Fibroblast of gingiva (primary cell): ENCODE measurements at regions not wholly inside any gene's neighbourhood (a gene's known extent, or its start where the extent isn't known, plus 50 kb on each side); places are given as distances from the start of the nearest gene placed in this dataset.
"Not testable (repeated sequence)": the region's sequence is repeated elsewhere in the genome, so short reads cannot be mapped to it uniquely, and the experiment has no call there.

Experiments used
- DNase-seq: peaks from one replicate; pipeline ENCODE4 v3.0.0-alpha.2; 2011; ENCODE audit warnings: low read depth

DNA sequence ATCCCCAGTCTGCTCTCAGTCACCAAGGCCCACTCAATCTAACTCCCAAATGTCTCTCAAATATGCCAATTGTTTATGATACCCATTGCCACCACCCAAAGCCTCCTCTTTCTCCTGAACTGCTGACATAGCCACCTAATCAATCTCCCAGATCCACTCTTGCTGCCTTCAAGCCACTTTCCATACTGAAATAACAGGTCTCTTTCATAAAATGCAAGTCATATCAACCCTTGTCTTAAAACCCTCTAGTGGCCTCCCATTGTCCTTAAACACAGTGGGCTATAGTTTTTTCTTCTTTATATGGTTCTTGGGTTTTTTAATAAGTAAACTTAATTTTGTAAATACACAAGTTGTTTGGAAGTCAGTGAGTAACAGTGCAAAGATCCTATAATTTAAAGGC, 155.2 kb upstream of the ZC3H12C start:
- DNase-seq: no peak

DNA sequence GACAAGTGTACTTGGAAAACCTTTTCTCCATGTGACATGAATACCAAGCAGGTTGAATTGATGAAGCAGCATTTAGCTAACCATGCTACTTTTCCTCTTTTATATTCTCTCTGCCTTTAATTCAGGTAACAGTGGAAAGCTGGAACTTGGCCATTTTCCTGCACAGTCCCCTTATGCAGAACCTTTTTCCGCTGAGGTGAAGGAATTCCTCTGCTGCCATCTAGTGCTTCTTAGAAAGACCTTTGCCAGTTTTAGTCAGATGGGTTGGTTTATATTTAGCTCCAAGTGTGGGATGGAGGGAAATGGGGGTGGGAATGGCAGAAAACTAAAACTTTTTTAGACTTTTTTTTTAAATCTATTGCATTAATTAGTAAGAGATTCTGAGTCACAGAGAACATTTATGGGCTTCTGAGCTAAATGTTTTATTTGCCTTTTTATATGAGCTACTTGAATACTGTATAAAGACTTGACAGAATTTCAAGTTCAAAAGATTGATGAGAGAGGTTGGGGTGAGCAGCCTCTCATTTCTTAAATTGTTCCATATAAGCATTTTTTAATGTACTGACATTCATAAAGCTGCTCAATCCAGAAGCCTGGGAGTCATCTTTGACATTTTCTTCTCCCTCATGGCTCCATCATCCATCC, 153.9 kb upstream of the ZC3H12C start:
- DNase-seq: peak; percentile 64

DNA sequence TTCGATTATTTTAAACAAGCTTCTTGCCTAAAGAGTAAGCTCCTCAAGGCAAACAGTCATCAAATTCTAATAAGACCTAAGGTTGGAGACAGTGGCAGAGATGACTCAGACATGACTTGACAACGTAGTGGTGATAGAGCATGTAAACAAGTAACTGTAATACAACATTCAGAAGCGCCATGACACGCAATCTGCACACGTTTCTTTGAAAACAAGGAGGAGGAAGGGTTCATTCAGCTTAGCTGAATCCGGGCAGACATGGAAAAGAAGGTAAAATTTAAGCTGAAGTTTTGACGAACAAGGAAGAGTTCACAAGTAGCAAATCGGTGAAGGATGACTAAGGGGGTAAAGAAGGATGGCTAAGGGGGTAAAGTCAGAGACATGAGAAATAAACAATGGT, 152.4 kb upstream of the ZC3H12C start:
- DNase-seq: peak; percentile 60

DNA sequence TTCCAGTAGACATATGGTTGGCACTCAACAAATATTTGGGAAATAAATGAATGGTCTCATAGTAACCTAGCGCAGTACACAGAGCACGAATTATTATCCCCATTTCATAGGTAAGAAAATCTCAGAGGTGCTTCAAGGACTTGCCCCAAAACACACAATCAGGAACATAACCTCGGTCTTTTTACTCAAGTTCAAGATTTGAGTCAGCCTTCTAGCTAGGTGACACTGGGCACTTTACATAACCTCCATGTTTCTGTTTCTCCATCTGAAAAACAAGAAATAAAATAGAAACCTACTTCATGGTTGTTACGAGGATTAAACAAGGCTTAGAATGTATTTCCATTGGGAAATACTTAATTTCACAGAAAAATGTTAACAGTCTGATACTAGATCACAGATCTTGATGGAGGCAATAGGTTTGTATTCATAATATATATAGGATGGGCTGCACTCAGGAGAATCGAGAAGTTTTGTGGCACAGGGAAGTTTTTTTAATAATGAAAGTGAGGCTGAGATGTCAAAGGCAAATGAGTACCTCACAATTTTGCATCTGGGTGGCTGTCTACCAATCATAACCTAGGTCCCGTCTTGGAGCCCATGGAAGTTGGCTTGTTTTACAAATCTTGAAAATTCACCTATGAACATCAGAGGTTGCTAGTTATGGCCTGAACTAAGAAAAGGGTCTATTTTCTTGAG, 147.4 kb upstream of the ZC3H12C start:
- no peak for DNase-seq

DNA sequence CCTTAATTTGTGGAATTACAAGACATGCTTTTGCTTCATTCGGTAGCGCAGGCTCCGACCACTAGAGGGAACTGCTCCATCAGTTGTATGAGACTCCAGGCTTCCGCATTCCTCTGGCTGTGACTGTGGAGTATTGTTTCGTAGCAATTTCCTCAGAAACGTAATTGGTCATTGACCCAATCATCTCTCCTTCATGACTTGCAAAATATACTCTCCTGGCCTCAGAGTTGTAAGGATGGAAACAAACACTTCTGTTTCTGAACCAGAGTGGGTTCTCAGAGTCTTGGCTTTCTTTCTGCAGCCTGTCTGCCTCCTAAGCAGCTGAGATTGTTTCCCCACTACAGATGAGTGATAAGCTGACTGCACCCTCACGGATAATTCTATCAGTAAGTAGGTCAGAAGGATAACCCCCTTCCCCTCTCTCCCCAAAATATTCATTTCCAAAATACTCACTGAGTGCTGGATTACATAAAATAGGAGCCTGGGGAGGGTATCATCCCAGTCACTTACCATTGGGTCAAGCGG, 146.8 kb upstream of the ZC3H12C start:
- peak; percentile 95 for DNase-seq

DNA sequence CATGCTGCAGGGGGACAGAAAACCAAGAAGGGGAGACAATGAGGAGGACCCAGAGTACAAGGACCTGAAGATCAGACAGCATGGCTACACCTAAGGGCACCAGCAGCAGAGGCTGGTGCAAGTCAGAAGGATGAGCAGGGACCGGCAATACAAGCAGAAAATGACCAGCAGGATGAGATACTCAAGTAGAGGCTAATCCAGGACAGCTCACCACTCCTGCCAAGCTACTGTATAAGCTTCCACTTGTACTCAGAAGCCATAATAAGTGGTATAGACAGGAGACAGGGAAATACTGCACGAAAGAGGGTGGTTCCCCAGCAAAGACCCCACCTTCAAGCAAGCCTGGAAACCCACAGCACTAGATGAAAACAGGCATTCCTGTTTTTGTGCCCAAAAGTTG, 138.7 kb upstream of the ZC3H12C start:
- DNase-seq: no peak

DNA sequence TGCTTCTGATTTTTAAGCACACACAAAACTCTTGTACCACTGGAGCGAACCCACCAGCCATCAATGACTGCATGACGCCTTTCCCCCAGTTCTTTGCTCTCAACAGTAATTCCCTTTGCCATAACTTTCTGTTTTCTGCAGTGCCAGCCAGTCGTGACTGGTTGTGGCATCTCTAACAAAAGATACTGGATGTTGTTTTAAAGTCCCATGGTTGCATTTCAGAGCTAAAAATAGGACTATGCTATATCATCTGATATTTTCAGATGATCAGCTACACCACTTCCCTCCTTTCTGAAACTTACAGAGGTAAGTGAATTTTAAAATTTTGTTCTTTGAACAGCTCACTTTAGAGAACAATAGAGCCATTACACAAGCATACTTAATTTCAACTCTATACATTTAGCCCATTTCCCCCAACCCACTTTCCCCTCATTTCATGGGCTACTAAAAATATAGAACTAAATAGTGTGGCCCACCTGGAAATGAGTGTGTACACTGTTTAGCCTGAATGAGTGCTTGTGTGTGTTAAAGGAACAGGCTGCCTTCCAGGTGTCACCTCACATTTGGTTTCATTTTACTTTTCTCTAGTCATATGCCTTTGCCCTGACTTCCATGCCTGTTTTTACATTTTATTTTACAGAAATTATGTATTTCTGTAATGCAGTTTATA, 136.9 kb upstream of the ZC3H12C start:
- no peak for DNase-seq

DNA sequence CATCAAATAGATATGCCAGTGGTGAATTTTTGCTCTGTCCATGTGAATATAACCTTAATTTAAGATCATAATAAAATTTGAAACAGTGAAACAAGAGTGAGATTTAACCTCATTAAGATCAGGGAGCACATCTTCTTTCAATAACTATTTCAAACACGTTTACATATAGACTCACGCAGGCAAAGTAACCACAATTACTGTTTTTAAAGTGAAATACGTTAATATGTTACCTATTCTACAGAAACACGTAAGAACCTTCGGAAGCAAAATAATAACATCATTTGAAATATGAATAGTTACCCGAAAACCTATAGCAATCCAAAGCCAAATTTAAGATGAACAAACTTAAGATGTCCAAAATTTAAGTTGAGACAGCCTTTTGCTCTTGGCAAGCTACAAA, 136.2 kb upstream of the ZC3H12C start:
- DNase-seq: no peak

DNA sequence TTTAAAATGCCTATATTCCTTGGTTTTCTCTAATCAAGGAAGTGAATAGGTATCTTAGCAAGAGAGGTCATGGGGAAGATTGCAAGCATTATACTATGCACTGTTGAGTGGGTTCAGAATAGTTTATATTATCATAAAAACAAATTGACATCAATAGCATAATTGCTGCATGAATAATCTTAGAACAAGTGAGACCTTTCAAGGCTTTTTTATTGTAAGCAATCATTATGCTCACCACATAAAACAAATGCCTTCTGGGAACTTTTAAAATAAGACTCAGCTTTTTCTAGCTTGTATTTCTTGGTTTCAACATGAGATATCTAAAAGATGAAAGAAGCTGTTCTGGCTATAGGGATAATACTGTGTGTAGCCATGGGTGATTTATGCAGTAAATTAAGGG, 135.6 kb upstream of the ZC3H12C start:
- no peak for DNase-seq

DNA sequence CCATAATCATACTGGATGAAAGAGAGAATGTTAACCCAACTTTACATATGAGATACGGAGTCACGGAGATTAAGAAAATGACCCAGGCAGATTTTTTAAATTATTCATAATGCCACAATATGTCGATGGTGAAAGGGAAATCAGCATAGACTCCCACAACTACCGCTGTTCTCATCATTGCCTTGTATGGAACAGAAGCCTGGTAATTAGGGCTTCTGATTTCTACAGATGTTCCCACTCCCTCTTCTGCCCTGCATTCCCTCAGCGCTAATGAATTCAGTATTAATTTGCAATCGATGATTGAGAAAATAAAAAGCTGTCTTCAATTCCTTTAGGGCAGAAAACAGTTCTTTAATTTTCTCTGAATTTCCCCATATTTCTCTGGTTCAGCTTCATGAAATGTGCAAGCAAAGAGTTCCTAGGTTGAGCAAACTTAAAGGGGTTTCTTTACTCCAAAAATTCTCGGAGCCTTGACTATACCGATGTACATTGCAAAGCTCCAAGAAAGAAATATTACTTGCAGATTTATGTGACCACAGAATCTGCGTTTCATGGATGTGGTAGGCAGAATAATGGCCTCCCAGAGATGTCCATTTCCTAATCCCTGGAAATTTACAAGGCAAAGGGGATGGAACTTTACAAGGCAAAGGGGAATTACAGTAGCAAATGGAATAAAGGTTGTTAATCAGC, 134.9 kb upstream of the ZC3H12C start:
- no peak for DNase-seq

DNA sequence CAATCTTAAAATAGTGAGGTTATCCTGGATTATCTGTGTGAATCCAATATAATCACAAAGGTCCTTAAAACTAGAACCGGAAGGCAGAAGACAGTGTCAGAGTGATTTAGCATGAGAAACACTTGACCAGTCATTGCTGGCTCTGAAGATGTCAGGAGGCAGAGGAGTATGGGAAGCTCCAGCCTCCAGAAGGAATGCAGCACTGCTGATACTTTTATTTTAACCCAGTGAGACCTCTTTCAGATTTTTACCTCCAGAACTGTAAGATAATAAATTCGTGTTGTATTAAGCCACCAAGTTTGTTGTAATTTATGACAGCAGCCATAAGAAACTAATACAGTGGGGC, 134.4 kb upstream of the ZC3H12C start:
- no peak for DNase-seq

DNA sequence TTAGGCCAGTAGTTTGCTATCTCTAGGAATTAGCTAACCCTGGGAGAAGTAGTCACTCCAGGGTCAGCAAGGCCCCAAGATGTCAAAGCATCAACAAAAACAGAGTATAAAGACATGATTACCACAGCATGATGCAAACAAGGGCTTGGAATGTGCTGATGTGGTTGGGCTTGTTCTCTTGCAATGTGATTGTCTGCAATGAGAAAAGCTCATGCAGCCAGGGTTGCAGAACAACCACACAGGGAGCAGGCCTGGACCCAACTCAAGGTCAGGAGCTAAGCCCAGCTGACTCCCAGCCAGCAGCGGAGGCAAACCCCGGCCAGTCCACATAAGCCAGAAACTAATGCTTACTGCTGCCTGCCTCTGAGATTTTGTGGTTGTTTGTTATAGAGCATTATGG, 132.4 kb upstream of the ZC3H12C start:
- peak; percentile 97 for DNase-seq

DNA sequence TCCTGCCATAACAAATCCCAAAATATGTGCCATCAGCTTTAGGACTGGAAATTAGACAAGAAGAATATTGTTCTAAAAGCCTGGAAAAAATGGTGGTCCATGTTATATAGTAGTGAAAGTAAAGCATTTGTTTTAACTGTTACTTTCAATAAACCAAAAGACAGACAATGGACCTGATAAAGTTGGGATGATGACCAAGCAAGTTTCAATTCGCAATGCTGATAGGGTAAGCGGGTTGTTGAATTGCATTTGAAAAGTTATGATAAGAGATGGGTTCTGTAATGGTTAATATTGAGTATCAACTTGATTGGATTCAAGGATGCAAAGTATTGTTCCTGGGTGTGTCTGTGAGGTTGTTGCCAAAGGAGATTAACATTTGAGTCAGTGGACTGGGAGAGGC, 131.9 kb upstream of the ZC3H12C start:
- no peak for DNase-seq

DNA sequence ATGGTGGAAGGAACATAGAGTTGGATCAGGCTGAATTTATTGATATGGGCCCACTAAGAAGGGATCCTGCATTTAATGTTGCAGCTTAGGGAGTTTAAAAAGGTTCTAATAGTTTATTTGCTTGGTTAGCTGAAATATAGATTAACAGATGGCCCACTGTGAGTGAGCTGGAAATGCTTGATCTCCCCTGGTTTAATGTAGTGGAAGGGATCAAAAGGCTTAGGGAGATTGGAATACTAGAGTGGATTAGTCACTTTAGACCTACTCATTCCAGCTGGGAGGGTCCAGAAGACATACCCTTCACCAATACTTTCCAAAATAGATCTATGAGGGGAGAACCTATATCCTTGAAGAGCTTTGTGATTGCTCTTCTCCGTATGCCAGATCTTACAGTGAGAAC, 130.1 kb upstream of the ZC3H12C start:
- no peak for DNase-seq

DNA sequence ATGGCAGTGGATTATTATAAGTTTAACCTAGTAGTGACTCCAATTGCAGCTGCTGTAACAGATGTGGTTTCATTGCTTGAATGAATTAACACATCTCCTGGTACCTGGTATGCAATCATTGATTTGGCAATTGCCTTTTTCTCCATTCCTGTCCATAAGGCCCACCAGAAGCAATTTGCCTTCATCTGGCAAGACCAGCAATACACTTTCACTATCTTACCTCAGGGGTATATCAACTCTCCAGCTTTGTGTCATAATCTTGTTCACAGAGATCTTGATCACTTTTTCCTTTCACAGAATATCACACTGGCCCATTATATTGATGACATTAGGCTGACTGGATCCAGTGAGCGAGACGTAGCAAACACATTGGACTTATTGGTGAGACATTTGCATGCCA, 128.7 kb upstream of the ZC3H12C start:
- no peak for DNase-seq

DNA sequence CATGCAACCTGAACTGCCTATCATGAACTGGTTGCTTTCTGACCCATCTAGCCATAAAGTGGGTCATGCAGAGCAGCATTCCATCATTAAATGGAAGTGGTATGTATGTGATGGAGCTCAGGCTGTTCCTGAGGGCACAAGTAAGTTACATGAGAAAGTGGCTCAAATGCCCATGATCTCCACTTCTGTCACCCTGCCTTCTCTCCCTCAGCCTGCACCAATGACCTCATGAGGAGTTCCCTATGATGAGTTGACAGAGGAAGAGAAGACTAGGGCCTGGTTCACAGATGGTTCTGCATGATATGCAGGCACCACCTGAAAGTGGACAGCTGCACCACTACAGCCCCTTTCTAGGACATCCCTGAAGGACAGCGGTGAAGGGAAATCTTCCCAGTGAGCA, 127.7 kb upstream of the ZC3H12C start:
- not testable (repeated sequence) for DNase-seq

DNA sequence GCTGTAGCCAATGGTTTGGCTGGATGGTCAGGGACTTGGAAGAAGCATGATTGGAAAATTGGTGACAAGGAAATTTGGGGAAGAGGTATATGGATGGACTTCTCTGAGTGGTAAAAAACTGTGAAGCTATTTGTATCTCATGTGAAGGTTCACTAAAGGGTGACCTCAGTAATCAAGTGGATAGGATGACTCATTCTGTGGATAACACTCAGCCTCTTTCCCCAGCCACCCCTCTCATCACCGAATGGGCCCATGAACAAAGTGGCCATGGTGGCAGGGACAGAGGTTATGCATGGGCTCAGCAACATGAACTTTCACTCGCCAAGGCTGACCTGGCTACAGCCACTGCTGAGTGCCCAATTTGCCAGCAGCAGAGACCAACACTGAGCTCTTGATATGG, 127.3 kb upstream of the ZC3H12C start:
- not testable (repeated sequence) for DNase-seq

DNA sequence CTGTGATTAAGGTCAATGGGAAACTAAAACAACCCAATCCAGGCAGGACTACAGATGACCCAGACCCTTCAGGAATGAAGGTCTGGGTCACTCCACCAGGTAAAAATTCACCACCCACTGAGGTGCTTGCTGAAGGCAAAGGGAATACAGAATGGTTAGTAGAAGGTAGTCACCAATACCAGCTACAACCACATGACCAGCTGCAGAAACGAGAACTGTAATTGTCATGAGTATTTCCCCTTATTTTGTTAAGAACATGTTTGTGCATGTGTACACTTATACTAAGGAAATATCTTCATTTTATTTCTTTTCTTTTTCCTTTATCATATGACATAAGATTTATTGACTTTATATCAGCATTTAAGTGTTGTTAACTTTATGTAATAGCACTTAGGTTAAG, 126.1 kb upstream of the ZC3H12C start:
- not testable (repeated sequence) for DNase-seq

DNA sequence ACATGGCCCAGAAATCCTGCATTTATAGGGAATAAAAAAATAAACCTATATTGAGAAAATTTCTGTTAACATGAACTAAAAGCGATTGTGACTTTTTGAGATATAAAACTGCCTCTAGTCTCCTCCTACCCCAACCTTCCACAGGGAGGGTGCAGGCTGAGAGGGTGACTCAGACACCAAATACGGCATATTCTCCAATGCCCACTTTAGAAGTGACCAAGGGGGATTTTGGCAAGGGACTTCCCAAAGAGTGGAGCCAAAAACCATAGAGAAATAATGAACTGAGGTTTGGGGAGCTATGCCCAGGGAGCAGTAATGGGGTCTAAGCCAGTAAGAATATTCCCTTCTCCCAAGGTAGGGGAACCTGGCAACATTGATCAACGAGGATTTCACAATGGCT, 124.9 kb upstream of the ZC3H12C start:
- DNase-seq: no peak

DNA sequence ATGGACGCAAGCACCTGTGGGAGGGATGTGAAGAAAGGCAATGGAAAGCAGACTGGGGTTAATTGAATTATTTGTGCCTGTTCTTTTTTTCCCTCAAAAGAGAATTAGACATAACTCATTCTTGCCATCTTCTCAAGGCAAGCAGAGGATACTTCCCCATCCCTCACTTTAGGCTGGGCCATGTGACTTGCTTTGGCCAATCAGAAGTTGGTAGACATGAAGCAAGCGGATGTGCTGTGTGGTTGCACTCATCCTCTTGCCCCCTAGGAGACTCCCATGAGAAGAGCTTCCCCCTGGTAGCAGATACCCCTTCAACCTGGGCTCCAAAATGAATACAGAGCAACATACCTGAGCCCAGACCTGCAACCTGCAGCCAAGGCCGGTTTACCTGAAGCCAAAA, 124.4 kb upstream of the ZC3H12C start:
- no peak for DNase-seq

DNA sequence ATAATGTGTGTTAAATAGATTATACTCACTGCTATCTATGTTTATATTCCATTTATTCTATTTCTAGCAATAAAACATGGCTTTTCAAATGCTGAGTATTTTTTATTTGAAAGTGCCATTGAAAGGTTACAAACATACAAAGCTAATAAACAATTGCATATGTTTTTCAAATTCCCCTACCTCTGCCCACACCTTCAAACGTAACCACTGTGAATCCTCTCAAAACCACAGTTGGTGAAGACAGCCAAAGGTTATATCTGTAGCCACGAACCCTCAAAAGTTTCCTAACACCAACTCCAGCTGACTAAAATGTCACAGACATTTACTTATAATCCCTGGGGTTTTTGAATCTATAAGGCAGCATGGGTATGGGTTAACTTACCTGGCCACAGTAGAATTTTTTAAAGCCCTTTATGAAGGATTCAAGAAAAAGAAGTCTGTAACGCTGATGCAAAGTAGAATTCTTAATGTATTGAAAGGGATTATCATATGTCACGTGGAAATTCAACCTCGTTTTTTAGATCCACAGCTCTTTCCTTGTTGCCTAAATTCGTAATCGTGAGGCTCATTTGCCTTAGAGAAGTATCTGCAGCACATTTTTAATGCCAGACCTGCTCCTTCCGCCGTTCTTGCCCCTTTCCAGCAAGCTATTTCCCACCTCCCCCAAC, 122.5 kb upstream of the ZC3H12C start:
- DNase-seq: no peak

DNA sequence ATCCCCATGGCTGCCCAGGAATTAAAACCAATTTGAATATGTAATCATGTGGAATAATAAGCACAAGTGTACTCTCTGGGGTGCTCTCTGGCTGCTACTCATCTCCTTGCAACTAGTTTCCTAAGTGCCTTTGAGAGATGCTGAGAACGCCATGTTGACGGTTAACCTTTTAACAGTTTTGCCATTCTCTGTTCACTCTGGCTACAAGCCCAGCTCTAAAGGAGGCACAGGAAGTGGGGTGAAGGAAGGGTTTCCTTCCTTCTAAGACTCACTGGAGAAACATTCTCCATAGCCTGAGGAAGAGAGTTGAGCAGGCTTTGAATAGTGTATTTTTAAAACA, 122.0 kb upstream of the ZC3H12C start:
- DNase-seq: peak; percentile 35
